ENCODE measurements at regions not wholly inside any gene's neighbourhood (a gene's known extent, or its start where the extent isn't known, plus 50 kb on each side); places are given as distances from the start of the nearest gene placed in this dataset.

GRCh38 chr16:79971237-79971572 is 370.7 kb upstream of the MAF start:
- TF ChIP-seq, protein P1, sequence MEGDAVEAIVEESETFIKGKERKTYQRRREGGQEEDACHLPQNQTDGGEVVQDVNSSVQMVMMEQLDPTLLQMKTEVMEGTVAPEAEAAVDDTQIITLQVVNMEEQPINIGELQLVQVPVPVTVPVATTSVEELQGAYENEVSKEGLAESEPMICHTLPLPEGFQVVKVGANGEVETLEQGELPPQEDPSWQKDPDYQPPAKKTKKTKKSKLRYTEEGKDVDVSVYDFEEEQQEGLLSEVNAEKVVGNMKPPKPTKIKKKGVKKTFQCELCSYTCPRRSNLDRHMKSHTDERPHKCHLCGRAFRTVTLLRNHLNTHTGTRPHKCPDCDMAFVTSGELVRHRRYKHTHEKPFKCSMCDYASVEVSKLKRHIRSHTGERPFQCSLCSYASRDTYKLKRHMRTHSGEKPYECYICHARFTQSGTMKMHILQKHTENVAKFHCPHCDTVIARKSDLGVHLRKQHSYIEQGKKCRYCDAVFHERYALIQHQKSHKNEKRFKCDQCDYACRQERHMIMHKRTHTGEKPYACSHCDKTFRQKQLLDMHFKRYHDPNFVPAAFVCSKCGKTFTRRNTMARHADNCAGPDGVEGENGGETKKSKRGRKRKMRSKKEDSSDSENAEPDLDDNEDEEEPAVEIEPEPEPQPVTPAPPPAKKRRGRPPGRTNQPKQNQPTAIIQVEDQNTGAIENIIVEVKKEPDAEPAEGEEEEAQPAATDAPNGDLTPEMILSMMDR (IDR thresholded peaks at IDR 0.05): no peak
- no peak for TF ChIP-seq POLR2A (IDR thresholded peaks at IDR 0.05)

Data from Peyer's patch (tissue), 4 donors.